Common myeloid progenitor, CD34-positive (primary cell): ENCODE measurements at regions not wholly inside any gene's neighbourhood (a gene's known extent, or its start where the extent isn't known, plus 50 kb on each side); places are given as distances from the start of the nearest gene placed in this dataset.
"Not testable (repeated sequence)": the region's sequence is repeated elsewhere in the genome, so short reads cannot be mapped to it uniquely, and the experiment has no call there.

Source experiments
- CTCF ChIA-PET: fragments of 350-600 bp; sonication (Branson Sonifier 250); formaldehyde crosslinking; loops from one replicate; lab custom pipeline; 2021; ENCODE audit warnings: antibody characterized with exemption; lab: Charles Lee
- POLR2A ChIA-PET: fragments of 350-600 bp; sonication (Branson Sonifier 250); formaldehyde crosslinking; loops from one replicate; lab custom pipeline; 2021; ENCODE audit warnings: antibody characterized with exemption; lab: Charles Lee
- DNase-seq, 3 donors: peaks; one replicate each; pipeline versions ENCODE4 v3.0.0 to v3.0.0-alpha.2; 2013
- H3K27ac ChIP-seq, 2 experiments: 1 replicate in 1 of 2; 2 replicates in 1 of 2; pipeline ENCODE4 v1.7.0; 2013; ENCODE audit warnings: inconsistent platforms in 2 of 2, low read length in 2 of 2, mild to moderate bottlenecking in 2 of 2, low read depth in 1 of 2, moderate library complexity in 1 of 2; ENCODE audit not compliant: severe bottlenecking in 2 of 2, insufficient read depth in 1 of 2, poor library complexity in 1 of 2
- H3K27me3 ChIP-seq, 5 experiments: replicated peaks in 2 of 5; 1 replicate in 3 of 5; 2 replicates in 2 of 5; pipeline versions ENCODE4 v1.6.1 to v1.7.0; 2013; ENCODE audit warnings: low read length in 4 of 5, mild to moderate bottlenecking in 2 of 5, moderate library complexity in 2 of 5, inconsistent platforms in 1 of 5; ENCODE audit not compliant: insufficient read depth in 5 of 5, control insufficient read depth in 4 of 5
- H3K36me3 ChIP-seq, 4 experiments: 1 replicate in 2 of 4; 2 replicates in 2 of 4; pipeline versions ENCODE4 v1.6.1 to v1.7.0; 2013; ENCODE audit warnings: low read length in 3 of 4, control low read depth in 1 of 4, mild to moderate bottlenecking in 1 of 4; ENCODE audit not compliant: control insufficient read depth in 4 of 4, insufficient read depth in 4 of 4
- H3K4me1 ChIP-seq, 4 experiments: 1 replicate in 3 of 4; 2 replicates in 1 of 4; pipeline versions ENCODE4 v1.6.1 to v1.7.1; 2013; ENCODE audit warnings: low read length in 3 of 4, mild to moderate bottlenecking in 3 of 4, control low read depth in 1 of 4, inconsistent platforms in 1 of 4, moderate library complexity in 1 of 4; ENCODE audit not compliant: control insufficient read depth in 4 of 4, insufficient read depth in 4 of 4; ENCODE audit errors: control extremely low read depth in 1 of 4
- H3K4me3 ChIP-seq, 7 experiments: 1 replicate in 4 of 7; 2 replicates in 3 of 7; pipeline versions ENCODE4 v1.5.1 to v1.7.0; 2013; ENCODE audit warnings: mild to moderate bottlenecking in 7 of 7, low read length in 6 of 7, moderate library complexity in 6 of 7, inconsistent platforms in 2 of 7, low read depth in 2 of 7, control low read depth in 1 of 7; ENCODE audit not compliant: insufficient read depth in 4 of 7, control insufficient read depth in 1 of 7; ENCODE audit errors: extremely low read depth in 1 of 7
- H3K9me3 ChIP-seq, 5 experiments: 1 replicate in 4 of 5; 2 replicates in 1 of 5; pipeline versions ENCODE4 v1.6.1 to v1.7.1; 2013; ENCODE audit warnings: low read length in 4 of 5, mild to moderate bottlenecking in 2 of 5, inconsistent platforms in 1 of 5, low read depth in 1 of 5, moderate library complexity in 1 of 5; ENCODE audit not compliant: control insufficient read depth in 4 of 5, insufficient read depth in 2 of 5; ENCODE audit errors: control extremely low read depth in 1 of 5
- WGBS: methylation state at CpG from one replicate; pipeline ENCODE4 v1.1.5; 2013; ENCODE audit not compliant: insufficient coverage; 5-methylcytosine and 5-hydroxymethylcytosine counted together

- H3K4me3 ChIP-seq, result no peak overlapping the region
- WGBS, result no CpG with 5 or more reads among the region's 2 CpGs
- POLR2A ChIA-PET, result no interaction called here
- peaks cover 0 to 1% (median 0%) of the 10 kb centered on the region in 5 experiments for H3K9me3 ChIP-seq
- CTCF ChIA-PET, result no interaction called here
- H3K36me3 ChIP-seq, result no peaks in the 10 kb centered on the region
- no peak for DNase-seq
- H3K4me1 ChIP-seq, result no peaks in the 10 kb centered on the region
- no peaks in the 10 kb centered on the region for H3K27me3 ChIP-seq
- H3K27ac ChIP-seq, result no peak overlapping the region
Measured at GRCh38 chr2:41326851-41327250, 721.0 kb upstream of the PKDCC start.

GRCh38 chr2:41329040-41329439 lies 718.8 kb upstream of the PKDCC start:
- H3K9me3 ChIP-seq, result peaks cover 0 to 1% (median 0%) of the 10 kb centered on the region in 5 experiments
- ChIA-PET CTCF (no interaction called here), POLR2A (no interaction called here)
- H3K27ac ChIP-seq, result no peak overlapping the region
- H3K4me1 ChIP-seq, result no peaks in the 10 kb centered on the region
- no peak for DNase-seq
- WGBS, result no CpG with 5 or more reads among the region's 3 CpGs
- no peaks in the 10 kb centered on the region for H3K36me3 ChIP-seq
- no peak overlapping the region for H3K4me3 ChIP-seq
- no peaks in the 10 kb centered on the region for H3K27me3 ChIP-seq

GRCh38 chr2:41334159-41334558 lies 713.7 kb upstream of the PKDCC start:
- no peaks in the 10 kb centered on the region for H3K4me1 ChIP-seq
- no peaks in the 10 kb centered on the region for H3K9me3 ChIP-seq
- H3K27ac ChIP-seq, result no peak overlapping the region
- H3K27me3 ChIP-seq, result no peaks in the 10 kb centered on the region
- no peak for DNase-seq
- H3K36me3 ChIP-seq, result no peaks in the 10 kb centered on the region
- H3K4me3 ChIP-seq, result no peak overlapping the region
- 100% methylated on average over 1 of the region's 2 CpGs for whole genome bisulfite sequencing
- ChIA-PET POLR2A (no interaction called here), CTCF (no interaction called here)

- H3K4me3 ChIP-seq, H3K36me3 ChIP-seq, H3K27ac ChIP-seq, H3K9me3 ChIP-seq, CTCF ChIA-PET, DNase-seq, H3K27me3 ChIP-seq, POLR2A ChIA-PET, H3K4me1 ChIP-seq: not testable (repeated sequence)
- WGBS, result 100% methylated on average over 14 of the region's 31 CpGs
Measured at GRCh38 chr2:41335573-41335972, 712.2 kb upstream of the PKDCC start.

GRCh38 chr2:41337956-41338355 lies 709.9 kb upstream of the PKDCC start:
- POLR2A ChIA-PET, result no interaction called here
- 89% methylated on average over 3 of the region's 4 CpGs for WGBS
- H3K27me3 ChIP-seq, result no peaks in the 10 kb centered on the region
- no peak overlapping the region for H3K4me3 ChIP-seq
- H3K27ac ChIP-seq, result no peak overlapping the region
- DNase-seq, result no peak
- CTCF ChIA-PET, result no interaction called here
- no peaks in the 10 kb centered on the region for H3K4me1 ChIP-seq
- H3K9me3 ChIP-seq, result no peaks in the 10 kb centered on the region
- no peaks in the 10 kb centered on the region for H3K36me3 ChIP-seq

GRCh38 chr2:41344529-41344928 lies 703.3 kb upstream of the PKDCC start:
- CTCF ChIA-PET, result no interaction called here
- Histone ChIP-seq H3K9me3 (no peaks in the 10 kb centered on the region), H3K27ac (no peak overlapping the region), H3K4me1 (no peaks in the 10 kb centered on the region), H3K36me3 (no peaks in the 10 kb centered on the region), H3K27me3 (no peaks in the 10 kb centered on the region), H3K4me3 (no peak overlapping the region)
- POLR2A ChIA-PET, result no interaction called here
- DNase-seq, result no peak

- POLR2A ChIA-PET, result no interaction called here
- Histone ChIP-seq H3K27me3 (no peaks in the 10 kb centered on the region), H3K36me3 (no peaks in the 10 kb centered on the region), H3K27ac (no peak overlapping the region), H3K4me1 (no peaks in the 10 kb centered on the region), H3K4me3 (no peak overlapping the region), H3K9me3 (no peaks in the 10 kb centered on the region)
- no CpG with 5 or more reads among the region's 3 CpGs for WGBS
- CTCF ChIA-PET, result no interaction called here
- no peak for DNase-seq
Measured at GRCh38 chr2:41353060-41353459, 694.8 kb upstream of the PKDCC start.
